ENCODE measurements at regions not wholly inside any gene's neighbourhood (a gene's known extent, or its start where the extent isn't known, plus 50 kb on each side); places are given as distances from the start of the nearest gene placed in this dataset.

GRCh38 chr18:29004921-29005320 is 828.0 kb upstream of the CDH2 start:
- peak; percentile 16 for DNase-seq (ENCODE audit: low spot score)
- Histone ChIP-seq H3K27me3 (no peaks in the 10 kb centered on the region), H3K4me2 (peak overlapping the region; percentile 6), H3K9me3 (ENCODE audit: low read depth) (no peaks in the 10 kb centered on the region), H3K79me2 (ENCODE audit: low read depth) (no peaks in the 10 kb centered on the region), H3K36me3 (no peaks in the 10 kb centered on the region), H3K27ac (peak overlapping the region; percentile 74), H2AFZ (replicated peaks) (peak overlapping the region; percentile 30), H3F3A (ENCODE audit: low read depth) (peaks cover 8% of the 10 kb centered on the region), H4K20me1 (ENCODE audit: low read depth) (no peaks in the 10 kb centered on the region), H3K9ac (no peak overlapping the region), H3K4me1 (peaks cover 23% of the 10 kb centered on the region), H3K4me3 (no peak overlapping the region)
- H3K4me3 Mint-ChIP-seq, result no peak overlapping the region
- TF ChIP-seq, protein P1, sequence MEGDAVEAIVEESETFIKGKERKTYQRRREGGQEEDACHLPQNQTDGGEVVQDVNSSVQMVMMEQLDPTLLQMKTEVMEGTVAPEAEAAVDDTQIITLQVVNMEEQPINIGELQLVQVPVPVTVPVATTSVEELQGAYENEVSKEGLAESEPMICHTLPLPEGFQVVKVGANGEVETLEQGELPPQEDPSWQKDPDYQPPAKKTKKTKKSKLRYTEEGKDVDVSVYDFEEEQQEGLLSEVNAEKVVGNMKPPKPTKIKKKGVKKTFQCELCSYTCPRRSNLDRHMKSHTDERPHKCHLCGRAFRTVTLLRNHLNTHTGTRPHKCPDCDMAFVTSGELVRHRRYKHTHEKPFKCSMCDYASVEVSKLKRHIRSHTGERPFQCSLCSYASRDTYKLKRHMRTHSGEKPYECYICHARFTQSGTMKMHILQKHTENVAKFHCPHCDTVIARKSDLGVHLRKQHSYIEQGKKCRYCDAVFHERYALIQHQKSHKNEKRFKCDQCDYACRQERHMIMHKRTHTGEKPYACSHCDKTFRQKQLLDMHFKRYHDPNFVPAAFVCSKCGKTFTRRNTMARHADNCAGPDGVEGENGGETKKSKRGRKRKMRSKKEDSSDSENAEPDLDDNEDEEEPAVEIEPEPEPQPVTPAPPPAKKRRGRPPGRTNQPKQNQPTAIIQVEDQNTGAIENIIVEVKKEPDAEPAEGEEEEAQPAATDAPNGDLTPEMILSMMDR (IDR thresholded peaks at IDR 0.05), result no peak
- no peak for TF ChIP-seq EZH2 (IDR thresholded peaks at IDR 0.05)
- H3K27me3 Mint-ChIP-seq (ENCODE audit: insufficient read depth, low read depth), result peaks cover 4% of the 10 kb centered on the region
- H3K27ac Mint-ChIP-seq, result peak overlapping the region; percentile 7
- H3K36me3 Mint-ChIP-seq, result no peaks in the 10 kb centered on the region
- H3K9me3 Mint-ChIP-seq, result no peaks in the 10 kb centered on the region
- H3K4me1 Mint-ChIP-seq, result peaks cover 12% of the 10 kb centered on the region

DNA sequence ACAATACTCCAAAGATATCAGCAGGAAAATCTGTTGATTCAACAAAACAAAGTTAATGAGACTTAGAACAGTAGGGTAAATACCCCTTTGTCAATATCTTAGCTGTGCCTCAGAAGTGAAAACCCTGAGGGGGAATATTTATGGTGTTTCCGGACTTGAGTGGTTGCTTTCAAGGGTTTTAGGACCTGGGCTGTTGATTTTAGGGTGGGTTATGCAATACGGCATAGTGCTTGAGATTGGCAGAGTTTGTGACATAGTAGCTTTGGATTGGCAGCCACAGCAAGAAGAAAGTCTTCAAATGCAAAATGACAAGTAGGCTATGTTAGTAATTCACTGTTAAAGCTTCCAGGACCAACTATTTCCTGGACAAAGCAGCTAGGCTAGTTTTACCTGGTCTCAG is 826.3 kb upstream of the CDH2 start:
- TF ChIP-seq, protein P1 (IDR thresholded peaks at IDR 0.05), result no peak
- TF ChIP-seq EZH2phosphoT487 (IDR thresholded peaks at IDR 0.05), result no peak
- TF ChIP-seq EZH2 (IDR thresholded peaks at IDR 0.05), result no peak
- H3K27ac Mint-ChIP-seq, result no peak overlapping the region
- DNase-seq (ENCODE audit: low spot score), result no peak
- H3K9me3 ChIP-seq (ENCODE audit: low read depth), result no peaks in the 10 kb centered on the region
- H3K27me3 ChIP-seq, result no peaks in the 10 kb centered on the region
- peaks cover 8% of the 10 kb centered on the region for H3F3A ChIP-seq (ENCODE audit: low read depth)
- no peak overlapping the region for H3K9ac ChIP-seq
- no peaks in the 10 kb centered on the region for H3K9me3 Mint-ChIP-seq
- no peak overlapping the region for H3K4me3 ChIP-seq
- no peaks in the 10 kb centered on the region for H3K79me2 ChIP-seq (ENCODE audit: low read depth)
- H3K4me3 Mint-ChIP-seq, result no peak overlapping the region
- peaks cover 12% of the 10 kb centered on the region for H3K4me1 Mint-ChIP-seq
- peaks cover 4% of the 10 kb centered on the region for H3K27me3 Mint-ChIP-seq (ENCODE audit: insufficient read depth, low read depth)
- peaks cover 23% of the 10 kb centered on the region for H3K4me1 ChIP-seq
- no peak overlapping the region for H3K4me2 ChIP-seq
- no peak overlapping the region for H2AFZ ChIP-seq (replicated peaks)
- no peaks in the 10 kb centered on the region for H3K36me3 Mint-ChIP-seq
- H3K27ac ChIP-seq, result no peak overlapping the region
- no peaks in the 10 kb centered on the region for H4K20me1 ChIP-seq (ENCODE audit: low read depth)
- H3K36me3 ChIP-seq, result no peaks in the 10 kb centered on the region

DNA sequence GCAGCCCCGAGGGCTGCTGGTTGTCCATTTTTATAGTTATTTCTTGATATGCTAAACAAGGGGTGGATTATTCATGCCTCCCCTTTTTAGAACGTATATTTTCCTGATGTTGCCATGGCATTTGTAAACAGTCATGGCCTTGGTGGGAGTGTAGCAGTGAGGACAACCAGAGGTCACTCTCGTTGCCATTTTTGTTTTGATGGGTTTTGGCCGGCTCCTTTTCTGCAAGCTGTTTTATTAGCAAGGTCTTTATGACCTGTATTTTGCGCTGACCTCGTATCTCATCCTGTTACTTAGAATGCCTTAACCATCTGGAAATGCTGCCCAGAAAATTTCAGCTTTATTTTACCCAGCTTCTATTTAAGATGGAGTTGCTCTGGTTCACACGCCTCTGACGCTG is 825.8 kb upstream of the CDH2 start:
- Histone ChIP-seq H3K79me2 (ENCODE audit: low read depth) (no peaks in the 10 kb centered on the region), H3K4me3 (no peak overlapping the region), H2AFZ (replicated peaks) (no peak overlapping the region), H3K27me3 (no peaks in the 10 kb centered on the region), H4K20me1 (ENCODE audit: low read depth) (no peaks in the 10 kb centered on the region), H3K9me3 (ENCODE audit: low read depth) (no peaks in the 10 kb centered on the region), H3K4me1 (peaks cover 23% of the 10 kb centered on the region), H3K4me2 (no peak overlapping the region), H3F3A (ENCODE audit: low read depth) (peaks cover 8% of the 10 kb centered on the region), H3K27ac (no peak overlapping the region), H3K36me3 (no peaks in the 10 kb centered on the region), H3K9ac (no peak overlapping the region)
- no peak overlapping the region for H3K27ac Mint-ChIP-seq
- no peak overlapping the region for H3K4me3 Mint-ChIP-seq
- H3K36me3 Mint-ChIP-seq, result no peaks in the 10 kb centered on the region
- TF ChIP-seq, protein P1 (IDR thresholded peaks at IDR 0.05), result no peak
- TF ChIP-seq EZH2 (IDR thresholded peaks at IDR 0.05) (no peak), EZH2phosphoT487 (IDR thresholded peaks at IDR 0.05) (no peak)
- peaks cover 4% of the 10 kb centered on the region for H3K27me3 Mint-ChIP-seq (ENCODE audit: insufficient read depth, low read depth)
- no peak for DNase-seq (ENCODE audit: low spot score)
- peaks cover 12% of the 10 kb centered on the region for H3K4me1 Mint-ChIP-seq
- no peaks in the 10 kb centered on the region for H3K9me3 Mint-ChIP-seq
